Lower leg skin (tissue), 4 donors: ENCODE measurements at regions not wholly inside any gene's neighbourhood (a gene's known extent, or its start where the extent isn't known, plus 50 kb on each side); places are given as distances from the start of the nearest gene placed in this dataset.

Experiments
- DNase-seq, 2 donors: peaks; one replicate each; pipeline ENCODE4 v3.0.0-alpha.2; 2019; ENCODE audit warnings: low spot score in 2 of 2
- H3K4me3 ChIP-seq: fragments of 200-600 bp; sonication (generic); 2 replicates; pipeline ENCODE4 v1.5.1; 2017; ENCODE audit warnings: mild to moderate bottlenecking, low read depth; ENCODE audit not compliant: poor library complexity, severe bottlenecking
- POLR2A ChIP-seq, 2 donors: fragments of 450-650 bp; IDR thresholded peaks; one replicate each; pipeline ENCODE4 v1.6.1; 2016 to 2017; ENCODE audit warnings: antibody characterized with exemption in 2 of 2, mild to moderate bottlenecking in 1 of 2, moderate library complexity in 1 of 2
- WGBS, 2 donors: methylation state at CpG; one replicate each; pipeline ENCODE4 v1.1.5; 2018; 5-methylcytosine and 5-hydroxymethylcytosine counted together
- intact Hi-C: fragments of 100-400 bp; cut with DNase I; formaldehyde crosslinking; loops from one replicate; pipeline ENCODE4 v1.15.0; 2023; ENCODE audit warnings: low total_unique reads
- TF ChIP-seq, protein P1 (sequence below), 3 donors: fragments of 450-650 bp; IDR thresholded peaks; one replicate each; pipeline ENCODE4 v1.5.1; 2016; ENCODE audit warnings: antibody characterized with exemption in 3 of 3, mild to moderate bottlenecking in 3 of 3, moderate library complexity in 2 of 3

DNA sequence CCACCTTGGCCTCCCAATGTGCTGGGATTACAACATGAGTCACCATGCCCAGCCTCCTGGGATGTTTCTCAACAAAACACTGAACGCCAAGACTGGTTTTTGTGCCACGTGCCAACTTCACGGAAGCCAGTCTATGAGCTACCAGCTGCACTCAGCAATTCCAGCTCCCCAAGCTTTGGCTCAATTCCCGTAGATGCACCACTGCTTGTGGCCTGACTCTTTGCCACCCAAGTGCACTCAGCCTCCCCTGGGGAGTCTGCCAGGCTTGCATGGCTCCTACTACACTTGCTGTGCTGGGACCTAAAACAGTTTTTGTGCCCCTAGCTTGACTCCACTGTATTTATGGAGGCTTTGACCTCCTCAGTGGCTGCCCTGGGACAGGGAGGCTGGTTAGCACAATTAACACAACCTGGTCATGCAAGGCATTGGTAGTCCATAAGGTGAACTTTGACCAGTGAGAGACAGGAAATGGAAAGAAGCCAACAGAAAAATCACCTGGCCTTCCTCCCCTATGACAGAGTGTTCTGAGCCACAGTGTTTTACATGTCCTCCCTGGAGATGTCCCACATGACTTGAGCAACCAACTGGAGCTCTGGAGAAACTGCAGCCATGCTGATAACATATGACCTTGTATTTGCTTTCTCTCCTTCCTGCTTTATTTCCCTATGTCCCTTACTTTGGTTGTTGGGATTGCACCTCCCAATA, 1173.1 kb downstream of the UQCRFS1 start:
- no peak for TF ChIP-seq POLR2A (IDR thresholded peaks at IDR 0.05)
- TF ChIP-seq, protein P1, sequence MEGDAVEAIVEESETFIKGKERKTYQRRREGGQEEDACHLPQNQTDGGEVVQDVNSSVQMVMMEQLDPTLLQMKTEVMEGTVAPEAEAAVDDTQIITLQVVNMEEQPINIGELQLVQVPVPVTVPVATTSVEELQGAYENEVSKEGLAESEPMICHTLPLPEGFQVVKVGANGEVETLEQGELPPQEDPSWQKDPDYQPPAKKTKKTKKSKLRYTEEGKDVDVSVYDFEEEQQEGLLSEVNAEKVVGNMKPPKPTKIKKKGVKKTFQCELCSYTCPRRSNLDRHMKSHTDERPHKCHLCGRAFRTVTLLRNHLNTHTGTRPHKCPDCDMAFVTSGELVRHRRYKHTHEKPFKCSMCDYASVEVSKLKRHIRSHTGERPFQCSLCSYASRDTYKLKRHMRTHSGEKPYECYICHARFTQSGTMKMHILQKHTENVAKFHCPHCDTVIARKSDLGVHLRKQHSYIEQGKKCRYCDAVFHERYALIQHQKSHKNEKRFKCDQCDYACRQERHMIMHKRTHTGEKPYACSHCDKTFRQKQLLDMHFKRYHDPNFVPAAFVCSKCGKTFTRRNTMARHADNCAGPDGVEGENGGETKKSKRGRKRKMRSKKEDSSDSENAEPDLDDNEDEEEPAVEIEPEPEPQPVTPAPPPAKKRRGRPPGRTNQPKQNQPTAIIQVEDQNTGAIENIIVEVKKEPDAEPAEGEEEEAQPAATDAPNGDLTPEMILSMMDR (IDR thresholded peaks at IDR 0.05), result no peak
- WGBS, 2 donors, result 58 to 66% methylated on average over 4 of the region's 4 CpGs
- peak in 1 of 2 donors; percentile 71 for DNase-seq
- H3K4me3 ChIP-seq, result no peak overlapping the region
- intact Hi-C loops, result no loop called here

DNA sequence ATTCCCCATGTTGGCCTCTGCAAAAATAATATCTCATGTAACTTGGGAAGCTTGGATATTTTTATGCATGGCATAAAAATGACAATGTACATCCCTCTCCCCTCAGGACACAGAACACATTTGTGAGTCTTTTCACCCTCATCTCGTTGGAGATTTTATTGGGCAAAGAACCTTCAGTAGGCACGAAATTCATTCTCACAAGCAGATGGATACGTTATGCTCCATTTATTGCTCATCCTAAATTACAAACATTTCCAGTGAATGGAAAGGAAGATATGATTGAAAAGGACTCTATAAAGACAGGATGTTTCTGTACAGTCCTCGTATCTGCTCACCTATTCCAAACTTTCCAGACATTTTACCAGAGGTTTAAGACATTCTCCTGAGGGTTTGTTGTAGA, 1175.8 kb downstream of the UQCRFS1 start:
- no peak overlapping the region for H3K4me3 ChIP-seq
- intact Hi-C loops, result no loop called here
- WGBS, 2 donors, result 35 to 46% methylated on average over 4 of the region's 4 CpGs
- TF ChIP-seq, protein P1 (IDR thresholded peaks at IDR 0.05), result no peak
- TF ChIP-seq POLR2A (IDR thresholded peaks at IDR 0.05), result no peak
- no peak for DNase-seq

DNA sequence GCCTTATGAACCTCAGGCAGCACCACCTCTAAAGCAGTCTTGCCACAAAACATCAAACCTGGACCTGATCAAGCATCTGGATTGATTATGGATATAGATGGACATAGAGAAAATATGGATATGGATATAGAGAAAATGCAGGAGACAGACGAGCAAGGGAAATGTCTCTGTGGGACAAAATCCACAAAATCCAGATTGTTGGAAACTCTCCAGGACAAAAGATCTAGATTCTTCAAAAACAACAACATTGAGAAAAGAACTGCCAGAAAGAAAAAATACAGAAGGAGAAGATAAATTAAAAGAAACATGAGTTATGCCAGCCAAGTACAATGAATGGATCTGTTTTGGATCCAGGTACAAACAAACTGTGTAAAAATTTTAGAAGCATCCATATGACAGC, 1176.5 kb downstream of the UQCRFS1 start:
- intact Hi-C loops, result no loop called here
- WGBS, 2 donors, result 40 to 62% methylated on average over 1 of the region's 1 CpG
- no peak for DNase-seq
- no peak overlapping the region for H3K4me3 ChIP-seq
- no peak for TF ChIP-seq POLR2A (IDR thresholded peaks at IDR 0.05)
- TF ChIP-seq, protein P1 (IDR thresholded peaks at IDR 0.05), result no peak

DNA sequence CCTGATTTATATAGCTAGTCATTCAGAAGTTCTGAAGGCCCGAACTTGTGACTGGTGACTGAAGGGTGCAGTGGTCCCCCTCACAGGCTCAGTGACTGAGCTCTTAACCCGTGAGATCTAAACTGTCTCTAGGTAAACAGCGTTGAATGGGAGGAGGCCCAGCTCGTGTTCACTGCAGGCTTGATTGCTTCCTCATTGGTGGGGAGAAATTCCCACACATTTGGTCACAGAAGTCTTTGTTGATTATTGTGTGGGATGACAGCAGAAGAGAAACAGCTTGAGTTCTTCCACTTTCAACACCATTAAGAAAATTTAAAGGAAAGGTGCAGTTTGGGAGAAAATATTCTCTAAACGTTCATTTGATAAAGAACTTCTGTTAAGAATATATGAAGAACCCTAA, 1178.0 kb downstream of the UQCRFS1 start:
- intact Hi-C loops, result no loop called here
- no peak for TF ChIP-seq POLR2A (IDR thresholded peaks at IDR 0.05)
- TF ChIP-seq, protein P1 (IDR thresholded peaks at IDR 0.05), result no peak
- H3K4me3 ChIP-seq, result no peak overlapping the region
- no peak for DNase-seq
- 63 to 65% methylated on average over 5 of the region's 5 CpGs for WGBS, 2 donors

DNA sequence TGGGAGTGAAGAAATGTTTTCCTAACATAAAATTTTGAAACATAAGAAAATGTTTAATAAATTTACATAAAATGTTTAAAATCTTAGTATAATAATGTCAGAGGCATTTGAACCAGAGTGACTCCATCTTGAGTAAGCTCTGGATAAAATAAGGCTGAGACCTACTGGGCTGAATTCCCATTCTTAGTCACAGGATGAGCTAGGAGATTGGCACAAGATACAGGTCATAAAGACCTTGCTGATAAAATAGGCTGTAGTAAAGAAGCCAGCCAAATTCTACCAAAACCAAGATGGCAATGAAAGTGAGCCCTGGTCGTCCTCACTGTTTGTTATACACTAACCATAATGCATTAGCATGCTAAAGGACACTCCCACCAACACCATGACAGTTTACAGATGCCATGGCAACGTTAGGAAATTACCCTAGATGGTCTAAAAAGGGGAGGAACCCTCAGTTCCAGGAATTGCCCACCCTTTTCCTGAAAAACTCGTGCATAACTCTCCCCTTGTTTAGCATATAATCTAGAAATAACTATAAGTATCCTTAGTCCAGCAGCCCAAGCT, 1184.0 kb downstream of the UQCRFS1 start:
- no peak overlapping the region for H3K4me3 ChIP-seq
- DNase-seq, result no peak
- intact Hi-C loops, result no loop called here
- TF ChIP-seq, protein P1 (IDR thresholded peaks at IDR 0.05), result no peak
- no peak for TF ChIP-seq POLR2A (IDR thresholded peaks at IDR 0.05)
- 34 to 36% methylated on average over 3 of the region's 3 CpGs for WGBS, 2 donors
